PFSK-1 (cell line): ENCODE measurements at regions not wholly inside any gene's neighbourhood (a gene's known extent, or its start where the extent isn't known, plus 50 kb on each side); places are given as distances from the start of the nearest gene placed in this dataset.

Experiments used
- FOXP2 ChIP-seq: optimal IDR thresholded peaks from 2 replicates; pipeline ENCODE3; 2011; ENCODE audit warnings: borderline replicate concordance, control low read depth, inconsistent platforms; ENCODE audit not compliant: insufficient read depth; ENCODE audit errors: extremely low read length, extremely low read depth
- POLR2AphosphoS5 ChIP-seq: IDR thresholded peaks from 2 replicates; pipeline ENCODE4 v1.6.1; 2012; ENCODE audit warnings: low read depth, mild to moderate bottlenecking, control low read depth, low read length, moderate library complexity
- SIN3A ChIP-seq: IDR thresholded peaks from 2 replicates; pipeline ENCODE4 v1.6.1; 2012; ENCODE audit warnings: mild to moderate bottlenecking, low read length, moderate library complexity, borderline replicate concordance; ENCODE audit not compliant: insufficient read depth
- TAF1 ChIP-seq: IDR thresholded peaks from 2 replicates; pipeline ENCODE4 v1.6.1; 2012; ENCODE audit warnings: low read length, control low read depth, borderline replicate concordance; ENCODE audit not compliant: insufficient read depth
- TF ChIP-seq, protein P1 (sequence below), 2 experiments: IDR thresholded peaks; 2 replicates each; pipeline versions ENCODE4 v1.6.1 to v1.8.0; 2011 to 2012; ENCODE audit warnings: low read depth in 2 of 2, low read length in 2 of 2, control low read depth in 1 of 2, inconsistent platforms in 1 of 2, mild to moderate bottlenecking in 1 of 2, moderate library complexity in 1 of 2; ENCODE audit not compliant: insufficient read depth in 1 of 2

DNA sequence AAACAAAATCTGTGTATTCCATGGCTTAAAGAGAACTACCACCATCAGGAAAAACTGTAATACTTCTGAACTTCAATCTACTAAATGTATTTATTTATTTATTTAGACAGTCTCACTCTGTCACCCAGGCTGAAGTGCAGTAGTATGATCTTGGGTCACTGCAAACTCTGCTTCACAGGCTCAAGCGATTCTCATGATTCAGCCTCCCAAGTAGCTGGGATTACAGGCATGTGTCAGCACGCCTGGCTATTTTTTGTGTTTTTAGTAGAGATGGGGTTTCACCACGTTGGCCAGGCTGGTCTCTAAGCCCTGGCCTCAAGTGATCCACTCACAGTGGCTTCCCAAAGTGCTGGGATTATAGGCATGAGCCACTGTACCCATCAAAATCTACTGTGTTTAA is 202.3 kb upstream of the POU1F1 start:
- no peak for TF ChIP-seq POLR2AphosphoS5
- TF ChIP-seq, protein P1, sequence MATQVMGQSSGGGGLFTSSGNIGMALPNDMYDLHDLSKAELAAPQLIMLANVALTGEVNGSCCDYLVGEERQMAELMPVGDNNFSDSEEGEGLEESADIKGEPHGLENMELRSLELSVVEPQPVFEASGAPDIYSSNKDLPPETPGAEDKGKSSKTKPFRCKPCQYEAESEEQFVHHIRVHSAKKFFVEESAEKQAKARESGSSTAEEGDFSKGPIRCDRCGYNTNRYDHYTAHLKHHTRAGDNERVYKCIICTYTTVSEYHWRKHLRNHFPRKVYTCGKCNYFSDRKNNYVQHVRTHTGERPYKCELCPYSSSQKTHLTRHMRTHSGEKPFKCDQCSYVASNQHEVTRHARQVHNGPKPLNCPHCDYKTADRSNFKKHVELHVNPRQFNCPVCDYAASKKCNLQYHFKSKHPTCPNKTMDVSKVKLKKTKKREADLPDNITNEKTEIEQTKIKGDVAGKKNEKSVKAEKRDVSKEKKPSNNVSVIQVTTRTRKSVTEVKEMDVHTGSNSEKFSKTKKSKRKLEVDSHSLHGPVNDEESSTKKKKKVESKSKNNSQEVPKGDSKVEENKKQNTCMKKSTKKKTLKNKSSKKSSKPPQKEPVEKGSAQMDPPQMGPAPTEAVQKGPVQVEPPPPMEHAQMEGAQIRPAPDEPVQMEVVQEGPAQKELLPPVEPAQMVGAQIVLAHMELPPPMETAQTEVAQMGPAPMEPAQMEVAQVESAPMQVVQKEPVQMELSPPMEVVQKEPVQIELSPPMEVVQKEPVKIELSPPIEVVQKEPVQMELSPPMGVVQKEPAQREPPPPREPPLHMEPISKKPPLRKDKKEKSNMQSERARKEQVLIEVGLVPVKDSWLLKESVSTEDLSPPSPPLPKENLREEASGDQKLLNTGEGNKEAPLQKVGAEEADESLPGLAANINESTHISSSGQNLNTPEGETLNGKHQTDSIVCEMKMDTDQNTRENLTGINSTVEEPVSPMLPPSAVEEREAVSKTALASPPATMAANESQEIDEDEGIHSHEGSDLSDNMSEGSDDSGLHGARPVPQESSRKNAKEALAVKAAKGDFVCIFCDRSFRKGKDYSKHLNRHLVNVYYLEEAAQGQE (IDR thresholded peaks at IDR 0.05; ENCODE audit: insufficient read depth in 1 of 2, low read depth in 2 of 2, low read length in 2 of 2), result no peak
- no peak for TF ChIP-seq FOXP2
- TF ChIP-seq TAF1, result no peak
- no peak for TF ChIP-seq SIN3A

DNA sequence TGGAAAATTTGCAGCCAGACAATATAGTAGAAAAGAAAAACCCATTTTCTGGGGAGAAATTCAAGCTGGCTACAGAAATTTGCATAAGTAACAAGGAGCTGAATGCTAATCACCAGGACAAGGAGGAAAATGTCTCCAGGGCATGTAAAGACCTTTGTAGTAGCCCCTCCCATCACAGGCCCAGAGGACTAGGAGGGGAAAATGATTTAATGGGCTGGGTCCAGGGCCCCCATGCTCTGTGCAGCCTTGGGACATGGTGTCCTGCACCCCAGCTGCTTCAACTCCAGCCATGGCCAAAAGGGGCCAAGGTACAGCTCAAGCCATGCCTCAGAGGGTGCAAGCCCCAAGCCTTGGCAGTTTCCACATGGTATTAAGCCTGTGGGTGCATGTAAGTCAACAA is 197.6 kb upstream of the POU1F1 start:
- TF ChIP-seq POLR2AphosphoS5, result no peak
- TF ChIP-seq TAF1, result no peak
- TF ChIP-seq, protein P1 (IDR thresholded peaks at IDR 0.05; ENCODE audit: insufficient read depth in 1 of 2, low read depth in 2 of 2, low read length in 2 of 2), result no peak
- no peak for TF ChIP-seq SIN3A
- no peak for TF ChIP-seq FOXP2

DNA sequence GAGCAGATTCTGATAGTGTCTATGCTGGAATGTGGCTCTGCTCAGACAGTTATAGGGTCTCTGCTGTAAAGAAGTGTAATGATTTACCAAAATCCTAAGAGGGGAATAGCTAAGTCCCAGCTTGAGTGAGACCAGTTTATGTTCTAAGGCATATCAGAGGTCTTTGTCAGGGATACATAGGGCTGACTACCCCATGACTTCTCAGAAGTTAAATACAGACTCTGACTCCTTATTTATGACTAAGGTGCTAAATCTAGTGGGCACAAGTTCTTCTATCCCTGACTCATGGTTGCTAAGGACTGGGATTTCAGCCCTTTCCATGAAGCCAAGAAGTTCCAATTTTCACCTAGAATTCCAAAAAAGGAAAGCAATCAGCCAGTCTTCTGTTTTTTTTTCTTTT is 192.6 kb upstream of the POU1F1 start:
- TF ChIP-seq POLR2AphosphoS5, result no peak
- TF ChIP-seq, protein P1 (IDR thresholded peaks at IDR 0.05; ENCODE audit: insufficient read depth in 1 of 2, low read depth in 2 of 2, low read length in 2 of 2), result no peak
- no peak for TF ChIP-seq SIN3A
- no peak for TF ChIP-seq FOXP2
- TF ChIP-seq TAF1, result no peak

DNA sequence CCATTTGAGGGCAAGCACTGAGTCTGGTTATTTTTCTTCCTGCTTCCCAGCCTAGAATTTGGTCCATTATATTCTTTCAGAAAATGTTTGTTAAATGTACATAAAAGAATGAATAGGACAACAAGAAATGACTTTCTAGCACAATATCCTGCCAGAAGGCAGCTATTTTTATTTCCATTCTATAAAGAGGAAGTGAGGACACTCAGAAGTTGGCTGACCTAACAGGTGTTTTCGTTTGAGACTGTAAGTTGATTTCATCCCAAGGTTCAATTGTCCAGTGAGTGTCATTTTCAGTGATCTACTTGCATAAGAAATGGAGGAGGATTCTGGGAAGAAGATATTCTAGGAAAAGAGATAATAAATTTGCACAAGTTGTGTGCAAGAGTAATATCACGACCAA is 191.9 kb upstream of the POU1F1 start:
- no peak for TF ChIP-seq FOXP2
- no peak for TF ChIP-seq POLR2AphosphoS5
- TF ChIP-seq SIN3A, result no peak
- TF ChIP-seq, protein P1 (IDR thresholded peaks at IDR 0.05; ENCODE audit: insufficient read depth in 1 of 2, low read depth in 2 of 2, low read length in 2 of 2), result no peak
- no peak for TF ChIP-seq TAF1

- no peak for TF ChIP-seq POLR2AphosphoS5
- TF ChIP-seq, protein P1 (IDR thresholded peaks at IDR 0.05; ENCODE audit: insufficient read depth in 1 of 2, low read depth in 2 of 2, low read length in 2 of 2), result no peak
Measured at GRCh38 chr3:87462228-87462627, 185.8 kb upstream of the POU1F1 start.
